Right atrium auricular region (tissue), 2 donors: ENCODE measurements at regions not wholly inside any gene's neighbourhood (a gene's known extent, or its start where the extent isn't known, plus 50 kb on each side); places are given as distances from the start of the nearest gene placed in this dataset.

ENCODE experiments used
- DNase-seq: peaks from one replicate; pipeline ENCODE4 v3.0.0-alpha.2; 2019; ENCODE audit warnings: low spot score
- H3K27ac ChIP-seq, 2 donors: fragments of 200-600 bp; sonication (generic); 1 replicate in 1 of 2; 2 replicates in 1 of 2; pipeline ENCODE4 v1.5.1; 2016 to 2019
- H3K27me3 ChIP-seq, 2 donors: fragments of 200-600 bp; sonication (generic); one replicate each; pipeline versions ENCODE4 v1.5.1 to v1.6.0; 2017 to 2019
- H3K36me3 ChIP-seq: fragments of 200-600 bp; sonication (generic); one replicate; pipeline ENCODE4 v1.5.1; 2016
- H3K4me1 ChIP-seq, 2 donors: fragments of 200-600 bp; sonication (generic); one replicate each; pipeline versions ENCODE4 v1.5.1 to v1.6.0; 2017 to 2019
- H3K4me3 ChIP-seq, 2 donors: fragments of 200-600 bp; sonication (generic); 1 replicate in 1 of 2; 2 replicates in 1 of 2; pipeline ENCODE4 v1.5.1; 2017 to 2019; ENCODE audit warnings: mild to moderate bottlenecking in 1 of 2, moderate library complexity in 1 of 2
- H3K9me3 ChIP-seq, 2 donors: fragments of 200-600 bp; sonication (generic); one replicate each; pipeline ENCODE4 v1.5.1; 2019
- CTCF ChIP-seq, 2 donors: fragments of 200-600 bp; sonication (generic); IDR thresholded peaks; one replicate each; pipeline ENCODE4 v1.5.1; 2019; ENCODE audit warnings: antibody characterized with exemption in 2 of 2

GRCh38 chr18:31247574-31248199, 70.3 kb upstream of the DSG1 start:
- no peaks in the 10 kb centered on the region for H3K9me3 ChIP-seq
- peaks cover 0 to 63% of the 10 kb centered on the region in 2 donors for H3K4me1 ChIP-seq
- peak overlapping the region; percentile 13 to 86 for H3K27ac ChIP-seq
- H3K27me3 ChIP-seq: no peaks in the 10 kb centered on the region
- no peak for DNase-seq
- H3K36me3 ChIP-seq: no peaks in the 10 kb centered on the region
- no peak overlapping the region for H3K4me3 ChIP-seq
- TF ChIP-seq CTCF (IDR thresholded peaks at IDR 0.05): no peak

DNA sequence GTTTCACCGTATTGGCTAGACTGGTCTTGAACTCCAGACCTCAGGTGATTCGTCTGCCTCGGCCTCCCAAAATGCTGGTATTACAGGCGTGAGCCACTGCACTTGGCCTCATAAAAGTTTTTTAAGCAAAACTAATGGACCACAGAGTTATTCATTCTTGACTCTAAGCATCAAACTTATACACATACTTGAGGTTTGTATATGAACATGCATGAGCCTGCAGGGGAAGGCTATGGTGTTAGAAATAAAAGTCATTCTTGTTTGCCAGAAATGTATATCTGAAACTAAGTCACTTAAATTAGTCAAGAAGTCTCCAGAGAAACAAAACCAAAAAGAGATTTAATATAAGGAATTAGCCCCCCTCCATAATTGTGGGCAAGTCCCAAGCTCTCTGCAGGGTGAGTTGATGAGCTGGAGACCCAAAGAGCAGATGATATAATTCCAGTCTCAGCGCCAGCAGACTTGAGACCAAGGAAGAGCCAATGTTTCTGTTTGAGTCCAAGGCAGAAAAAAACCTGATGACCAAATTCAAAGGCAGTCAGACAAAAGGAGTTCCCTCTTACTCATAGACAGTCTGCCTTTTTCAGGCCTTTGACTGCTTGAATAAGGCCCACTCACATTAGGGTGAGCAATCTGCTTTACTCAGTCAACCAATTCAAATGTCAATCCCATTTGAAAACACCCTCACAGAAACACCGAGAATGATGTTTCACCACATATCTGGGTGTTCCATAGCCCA, 69.0 kb upstream of the DSG1 start:
- no peaks in the 10 kb centered on the region for H3K36me3 ChIP-seq
- peaks cover 0 to 52% of the 10 kb centered on the region in 2 donors for H3K4me1 ChIP-seq
- no peak for TF ChIP-seq CTCF (IDR thresholded peaks at IDR 0.05)
- H3K27me3 ChIP-seq: no peaks in the 10 kb centered on the region
- DNase-seq: no peak
- H3K9me3 ChIP-seq: no peaks in the 10 kb centered on the region
- peak overlapping the region in 1 of 2 donors; percentile 86 for H3K27ac ChIP-seq
- H3K4me3 ChIP-seq: no peak overlapping the region

DNA sequence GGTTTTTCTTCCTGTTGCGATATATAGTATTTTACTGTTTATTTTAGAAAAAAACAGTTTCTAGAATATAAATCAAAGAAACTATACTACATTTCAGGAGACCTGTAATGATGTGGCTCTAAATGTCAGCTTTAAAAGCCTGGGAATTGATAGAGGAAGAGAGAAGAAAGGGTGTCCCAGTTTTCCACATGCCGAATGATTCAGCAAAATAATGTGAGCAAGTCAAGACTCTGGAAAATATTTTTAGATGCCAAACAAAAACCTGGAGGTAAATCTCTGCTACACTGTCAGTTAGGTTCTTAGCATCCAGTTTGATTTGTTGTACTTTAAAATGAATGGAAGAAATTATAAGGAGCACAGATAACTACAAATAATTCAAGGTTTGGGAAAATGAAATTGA, 67.1 kb upstream of the DSG1 start:
- TF ChIP-seq CTCF (IDR thresholded peaks at IDR 0.05): no peak
- Histone ChIP-seq H3K9me3 (no peaks in the 10 kb centered on the region), H3K27ac (peak overlapping the region; percentile 40 to 86), H3K27me3 (no peaks in the 10 kb centered on the region), H3K36me3 (no peaks in the 10 kb centered on the region), H3K4me3 (no peak overlapping the region), H3K4me1 (peaks cover 0 to 35% of the 10 kb centered on the region in 2 donors)
- DNase-seq: no peak

DNA sequence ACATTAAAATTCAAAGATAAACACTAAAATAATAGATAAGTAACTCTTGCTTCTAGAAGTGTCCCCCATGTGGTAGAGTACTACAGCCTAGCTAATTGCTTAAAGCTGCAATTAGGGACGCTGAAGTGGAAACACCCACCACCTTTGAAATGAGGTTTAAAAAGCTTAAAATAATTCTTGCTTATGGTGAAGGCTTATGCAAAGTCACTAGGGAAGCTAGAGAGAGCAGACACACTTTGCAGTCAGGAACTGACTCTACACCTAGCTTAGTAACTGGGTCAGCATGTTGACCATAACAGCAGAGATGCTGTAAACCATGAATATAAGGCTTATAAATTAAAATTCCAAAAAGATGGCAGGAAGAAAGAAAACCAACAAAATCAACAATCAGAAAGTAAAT, 65.4 kb upstream of the DSG1 start:
- no peaks in the 10 kb centered on the region for H3K36me3 ChIP-seq
- H3K27me3 ChIP-seq: no peaks in the 10 kb centered on the region
- no peak for TF ChIP-seq CTCF (IDR thresholded peaks at IDR 0.05)
- no peak overlapping the region for H3K27ac ChIP-seq
- H3K4me1 ChIP-seq: peaks cover 0 to 22% of the 10 kb centered on the region in 2 donors
- no peak overlapping the region for H3K4me3 ChIP-seq
- DNase-seq: no peak
- no peaks in the 10 kb centered on the region for H3K9me3 ChIP-seq

- TF ChIP-seq CTCF (IDR thresholded peaks at IDR 0.05): no peak
- no peak for DNase-seq
- peaks cover 0 to 4% of the 10 kb centered on the region in 2 donors for H3K4me1 ChIP-seq
Measured at GRCh38 chr18:31255953-31256352, 62.0 kb upstream of the DSG1 start.

More at GRCh38 chr18:31255953-31256352, 62.0 kb upstream of the DSG1 start:
- H3K27me3 ChIP-seq: no peaks in the 10 kb centered on the region
- no peak overlapping the region for H3K27ac ChIP-seq
- H3K36me3 ChIP-seq: no peaks in the 10 kb centered on the region
- H3K9me3 ChIP-seq: no peaks in the 10 kb centered on the region
- H3K4me3 ChIP-seq: no peak overlapping the region
